Loucy (cell line): ENCODE measurements at regions not wholly inside any gene's neighbourhood (a gene's known extent, or its start where the extent isn't known, plus 50 kb on each side); places are given as distances from the start of the nearest gene placed in this dataset.

ENCODE experiments used
- H2AFZ ChIP-seq: fragments of 200-600 bp; sonication (generic); 2 replicates; pipeline ENCODE4 v1.6.0; 2016; ENCODE audit warnings: antibody characterized with exemption, mild to moderate bottlenecking, low read length, moderate library complexity
- H3F3A ChIP-seq: fragments of 200-600 bp; 2 replicates; pipeline ENCODE4 v1.6.0; 2016; ENCODE audit warnings: antibody characterized with exemption, low read depth, mild to moderate bottlenecking
- H3K27me3 ChIP-seq: fragments of 200-600 bp; sonication (generic); 2 replicates; pipeline ENCODE4 v1.6.1; 2014; ENCODE audit warnings: low read length, mild to moderate bottlenecking; ENCODE audit not compliant: insufficient read depth, poor library complexity, severe bottlenecking
- H3K36me3 ChIP-seq: fragments of 200-600 bp; sonication (generic); 2 replicates; pipeline ENCODE4 v1.6.1; 2016; ENCODE audit warnings: low read length; ENCODE audit not compliant: insufficient read depth
- H3K4me1 ChIP-seq: fragments of 200-600 bp; sonication (generic); 2 replicates; pipeline ENCODE4 v1.5.1; 2014; ENCODE audit warnings: low read length, mild to moderate bottlenecking; ENCODE audit not compliant: insufficient read depth, poor library complexity, severe bottlenecking
- H3K4me2 ChIP-seq: fragments of 200-600 bp; sonication (generic); 2 replicates; pipeline ENCODE4 v1.6.0; 2014; ENCODE audit warnings: antibody characterized with exemption, low read length, low read depth, mild to moderate bottlenecking; ENCODE audit not compliant: poor library complexity, severe bottlenecking
- H3K4me3 ChIP-seq: fragments of 200-600 bp; sonication (generic); 2 replicates; pipeline ENCODE4 v1.5.1; 2014; ENCODE audit warnings: low read length, mild to moderate bottlenecking, mixed read lengths; ENCODE audit not compliant: poor library complexity, severe bottlenecking
- H3K79me2 ChIP-seq: fragments of 200-600 bp; sonication (generic); 2 replicates; pipeline ENCODE4 v1.6.1; 2014; ENCODE audit warnings: low read length; ENCODE audit not compliant: insufficient read depth
- H3K9ac ChIP-seq: fragments of 200-600 bp; sonication (generic); 2 replicates; pipeline ENCODE4 v1.6.0; 2014; ENCODE audit warnings: mild to moderate bottlenecking, low read depth, low read length, moderate library complexity; ENCODE audit not compliant: poor library complexity, severe bottlenecking
- H3K9me2 ChIP-seq: fragments of 200-600 bp; sonication (generic); replicated peaks from 2 replicates; pipeline ENCODE4 v1.6.1; 2016; ENCODE audit warnings: low read depth, low read length, mixed read lengths
- H3K9me3 ChIP-seq: fragments of 200-600 bp; sonication (generic); 2 replicates; pipeline ENCODE4 v1.6.1; 2014; ENCODE audit warnings: mild to moderate bottlenecking, antibody characterized with exemption, low read length, low read depth; ENCODE audit not compliant: insufficient read depth
- H4K20me1 ChIP-seq: fragments of 200-600 bp; sonication (generic); 2 replicates; pipeline ENCODE4 v1.6.0; 2014; ENCODE audit warnings: antibody characterized with exemption, low read length, mild to moderate bottlenecking; ENCODE audit not compliant: insufficient read depth, poor library complexity, severe bottlenecking
- CTCF ChIP-seq: fragments of 200-600 bp; sonication (generic); conservative IDR thresholded peaks from 2 replicates; pipeline ENCODE4 v1.5.1; 2014; ENCODE audit warnings: mild to moderate bottlenecking, antibody characterized with exemption, low read length
- EZH2phosphoT487 ChIP-seq: fragments of 200-600 bp; IDR thresholded peaks from 2 replicates; pipeline ENCODE4 v1.6.1; 2018; ENCODE audit warnings: antibody characterized with exemption, mild to moderate bottlenecking, moderate library complexity, borderline replicate concordance

- no peaks in the 10 kb centered on the region for H3K9me3 ChIP-seq
- no peak overlapping the region for H3K9ac ChIP-seq
- H3K4me2 ChIP-seq: peak overlapping the region; percentile 41
- no peaks in the 10 kb centered on the region for H3K36me3 ChIP-seq
- no peak overlapping the region for H2AFZ ChIP-seq
- TF ChIP-seq EZH2phosphoT487 (no peak), CTCF (no peak)
- H3K27me3 ChIP-seq: no peaks in the 10 kb centered on the region
- H3K9me2 ChIP-seq: no peaks in the 10 kb centered on the region
- H3K79me2 ChIP-seq: no peaks in the 10 kb centered on the region
- H4K20me1 ChIP-seq: no peaks in the 10 kb centered on the region
- H3K4me1 ChIP-seq: peaks cover 63% of the 10 kb centered on the region
- no peak overlapping the region for H3K4me3 ChIP-seq
- no peaks in the 10 kb centered on the region for H3F3A ChIP-seq
Observed at GRCh38 chr11:114775875-114776621, 97.7 kb downstream of the NXPE2 start.

- Histone ChIP-seq H3K9me3 (no peaks in the 10 kb centered on the region), H4K20me1 (no peaks in the 10 kb centered on the region), H3K4me2 (peak overlapping the region; percentile 41), H3K9me2 (no peaks in the 10 kb centered on the region), H3K79me2 (no peaks in the 10 kb centered on the region), H3K4me3 (peak overlapping the region; percentile 18), H3K4me1 (peaks cover 71% of the 10 kb centered on the region), H3F3A (no peaks in the 10 kb centered on the region), H2AFZ (no peak overlapping the region), H3K9ac (no peak overlapping the region), H3K27me3 (no peaks in the 10 kb centered on the region), H3K36me3 (no peaks in the 10 kb centered on the region)
- TF ChIP-seq CTCF: no peak
- TF ChIP-seq EZH2phosphoT487: no peak
Observed at GRCh38 chr11:114776956-114777355, 98.6 kb downstream of the NXPE2 start.

- Histone ChIP-seq H3K27me3 (no peaks in the 10 kb centered on the region), H3K9me3 (no peaks in the 10 kb centered on the region), H3K9ac (peak overlapping the region; percentile 48), H3K4me3 (no peak overlapping the region), H3F3A (peaks cover 11% of the 10 kb centered on the region; the same call in 1 of the 2 replicates), H2AFZ (no peak overlapping the region), H3K4me1 (peaks cover 93% of the 10 kb centered on the region), H3K4me2 (peak overlapping the region; percentile 53), H3K79me2 (no peaks in the 10 kb centered on the region), H3K9me2 (no peaks in the 10 kb centered on the region), H3K36me3 (no peaks in the 10 kb centered on the region), H4K20me1 (no peaks in the 10 kb centered on the region)
- TF ChIP-seq EZH2phosphoT487: no peak
- TF ChIP-seq CTCF: no peak
Observed at GRCh38 chr11:114779189-114779588, 100.9 kb downstream of the NXPE2 start.
